HT1080 (cell line): ENCODE measurements at regions not wholly inside any gene's neighbourhood (a gene's known extent, or its start where the extent isn't known, plus 50 kb on each side); places are given as distances from the start of the nearest gene placed in this dataset.
"Not testable (repeated sequence)": the region's sequence is repeated elsewhere in the genome, so short reads cannot be mapped to it uniquely, and the experiment has no call there.

Experiments used
- DNase-seq: peaks from one replicate; pipeline ENCODE4 v3.0.0-alpha.2; 2015; ENCODE audit warnings: low read depth

GRCh38 chr10:64007157-64007556 lies 486.0 kb downstream of the REEP3 start:
- DNase-seq: no peak

- no peak for DNase-seq
These were observed 489.5 kb downstream of the REEP3 start for GRCh38 chr10:64010711-64011110.

DNA sequence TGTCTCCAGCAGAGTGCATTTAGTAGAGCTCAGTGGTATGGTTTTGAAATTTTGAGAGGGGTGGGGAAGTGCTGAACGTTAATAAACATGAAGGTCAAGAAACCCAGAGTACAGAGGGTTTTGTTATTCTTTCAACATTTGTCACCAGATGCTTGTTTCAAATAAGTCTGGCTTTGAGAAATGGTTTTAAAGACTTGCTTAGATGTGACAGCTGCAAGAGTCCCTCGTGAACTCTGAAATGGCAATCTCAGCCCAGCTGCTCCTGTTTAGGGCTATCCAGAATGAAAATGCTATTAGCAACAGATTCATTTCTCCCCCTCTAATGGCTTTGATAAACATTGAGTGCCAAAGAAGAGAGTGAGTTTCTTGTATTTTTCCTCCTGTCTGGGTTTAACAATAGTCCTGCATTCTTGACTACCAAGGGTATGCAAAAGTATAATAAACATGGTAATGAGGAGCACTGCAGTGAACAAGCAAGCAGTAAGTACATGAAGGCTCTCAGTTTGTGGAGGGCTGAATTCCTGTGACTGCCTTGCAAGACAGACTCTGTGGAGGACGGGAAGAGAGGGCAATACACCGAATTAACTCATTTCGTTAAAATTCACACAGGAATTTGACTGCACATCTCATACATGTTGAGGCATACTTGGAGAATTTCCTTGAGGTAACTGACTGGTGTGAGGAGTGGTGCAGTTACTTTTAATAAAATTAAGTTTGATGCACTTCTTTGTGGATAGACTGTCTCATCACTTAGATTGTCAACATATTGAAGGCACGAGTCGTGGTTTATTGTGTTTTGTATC lies 490.9 kb downstream of the REEP3 start:
- DNase-seq: no peak

GRCh38 chr10:64014281-64014680 lies 493.1 kb downstream of the REEP3 start:
- DNase-seq: no peak

DNA sequence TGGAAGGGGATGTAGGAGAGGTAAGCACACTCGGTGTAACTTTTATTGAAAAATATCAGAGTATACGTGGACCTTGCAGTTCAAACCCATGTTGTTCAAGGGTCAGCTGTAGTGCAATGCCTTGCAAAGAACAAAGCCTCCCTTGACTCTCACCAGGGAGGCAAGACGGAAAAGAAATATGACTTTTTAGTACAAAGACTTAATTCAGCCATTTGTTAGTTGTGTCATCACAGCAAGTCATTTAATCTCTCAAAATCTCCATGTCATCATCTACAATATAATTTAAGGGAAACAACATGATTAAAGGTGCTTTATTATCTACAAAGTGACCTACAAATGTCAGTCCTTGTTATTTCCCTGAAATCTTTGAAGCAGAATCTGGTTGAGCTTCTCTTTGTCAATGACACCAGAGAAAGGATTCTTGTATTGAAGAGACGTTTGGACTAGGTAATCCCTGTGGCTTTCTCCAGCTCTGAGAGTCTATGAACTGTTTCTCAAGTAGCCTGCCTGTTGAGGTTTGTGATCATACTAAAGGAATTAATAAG lies 502.8 kb downstream of the REEP3 start:
- DNase-seq: no peak

DNA sequence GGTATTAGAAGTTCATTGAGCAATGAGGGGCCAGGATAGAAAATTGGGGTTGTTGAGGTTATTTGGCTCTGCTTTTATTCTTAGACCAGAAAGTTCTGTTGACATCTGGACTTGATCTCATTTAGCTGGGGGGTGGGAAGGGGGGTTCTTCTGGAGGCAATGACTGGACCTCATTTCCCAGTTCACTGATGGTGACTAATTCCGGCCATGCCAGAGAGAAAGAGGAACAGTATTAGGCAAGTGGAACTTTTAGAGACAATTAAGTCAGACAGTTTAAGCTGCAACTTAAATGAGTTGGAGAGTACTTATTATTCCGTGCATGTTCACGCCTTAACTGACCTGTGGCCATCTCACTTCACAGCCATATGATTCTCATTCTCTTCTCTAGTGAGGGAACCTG lies 512.5 kb downstream of the REEP3 start:
- DNase-seq: no peak

- no peak for DNase-seq
These were observed 515.2 kb downstream of the REEP3 start for GRCh38 chr10:64036321-64036930.

DNA sequence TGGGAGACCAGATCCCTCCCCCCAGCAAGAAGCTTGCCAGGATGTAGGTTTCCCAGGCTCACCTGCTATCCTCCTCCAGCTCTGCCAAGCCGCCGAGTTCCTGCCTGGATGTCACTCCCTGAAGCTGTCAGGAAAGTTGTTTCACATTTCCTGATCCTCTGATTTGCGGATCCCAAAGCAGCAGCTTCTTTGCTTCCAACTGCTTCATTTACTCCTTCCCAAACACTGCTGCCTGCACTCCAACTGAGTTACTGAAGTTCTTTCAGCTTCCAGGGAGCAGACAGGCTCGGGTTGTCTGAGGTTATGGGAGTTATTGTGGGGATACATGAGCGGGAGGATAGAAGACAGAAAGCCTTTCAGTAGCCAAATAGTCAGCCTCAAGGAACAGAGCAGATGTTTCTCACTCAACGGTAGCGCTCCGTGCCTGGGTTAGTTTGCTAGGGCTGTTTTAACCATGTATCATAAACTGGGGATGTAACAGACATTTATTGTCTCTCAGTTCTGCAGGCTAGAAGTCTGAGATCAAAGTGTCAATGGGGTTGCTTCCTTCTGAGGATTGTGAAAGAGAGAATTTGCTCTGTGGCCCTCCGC lies 516.0 kb downstream of the REEP3 start:
- no peak for DNase-seq

DNA sequence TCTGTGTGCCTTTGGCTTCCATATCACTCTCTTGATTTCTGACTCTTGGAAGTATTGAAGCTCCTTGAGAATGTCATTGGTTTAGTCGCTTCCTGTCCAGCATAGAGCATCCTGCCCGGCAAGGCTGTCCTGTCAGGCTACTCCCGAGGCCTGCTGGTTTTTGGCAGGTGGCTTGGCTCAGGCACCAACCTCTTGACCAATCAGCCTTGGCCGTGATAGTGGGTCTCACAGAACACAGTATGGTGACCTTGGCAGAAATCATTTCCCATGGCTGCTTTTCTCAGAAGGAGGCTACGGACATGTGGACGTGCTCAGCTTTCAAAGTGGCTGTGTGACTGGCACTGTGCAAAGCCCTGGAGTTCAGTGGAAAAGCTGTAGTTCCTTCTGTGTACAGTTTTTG lies 516.9 kb downstream of the REEP3 start:
- no peak for DNase-seq

DNA sequence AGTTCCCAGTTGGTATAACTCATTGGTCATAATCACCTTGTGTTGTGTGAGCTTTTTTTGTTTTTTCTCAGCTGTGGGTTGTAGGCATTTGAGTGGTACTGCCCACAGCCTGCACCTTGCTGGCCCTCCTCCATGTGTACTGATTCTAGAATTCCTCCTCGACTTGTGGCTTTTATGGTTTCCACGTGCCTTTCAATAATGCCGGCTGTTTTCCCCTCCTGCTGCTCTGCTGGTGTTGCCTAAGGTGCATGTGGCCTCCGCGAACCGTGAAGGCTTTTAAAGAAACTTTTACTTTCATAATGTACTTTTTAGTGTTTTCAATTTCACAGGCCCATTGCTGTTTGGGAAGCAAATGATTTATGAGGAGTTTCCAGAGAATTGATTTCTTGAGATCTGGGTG lies 518.0 kb downstream of the REEP3 start:
- no peak for DNase-seq

DNA sequence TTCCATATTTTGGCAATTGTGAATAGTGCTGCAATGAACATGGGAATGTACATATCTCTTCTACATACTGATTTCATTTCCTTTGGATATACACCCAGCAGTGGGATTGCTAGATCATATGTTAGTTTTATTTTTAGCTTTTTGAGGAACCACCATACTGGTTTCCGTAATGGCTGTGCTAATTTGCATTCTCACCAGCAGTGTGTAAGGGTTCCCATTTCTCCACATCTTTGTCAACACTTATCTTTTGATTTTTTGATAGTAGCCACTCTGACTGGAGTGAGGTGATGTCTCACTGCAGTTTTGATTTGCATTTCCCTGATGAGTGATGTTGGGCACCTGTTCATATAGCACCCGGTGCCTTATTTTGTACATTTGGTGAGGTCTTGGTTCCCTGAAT lies 519.6 kb downstream of the REEP3 start:
- DNase-seq: no peak

DNA sequence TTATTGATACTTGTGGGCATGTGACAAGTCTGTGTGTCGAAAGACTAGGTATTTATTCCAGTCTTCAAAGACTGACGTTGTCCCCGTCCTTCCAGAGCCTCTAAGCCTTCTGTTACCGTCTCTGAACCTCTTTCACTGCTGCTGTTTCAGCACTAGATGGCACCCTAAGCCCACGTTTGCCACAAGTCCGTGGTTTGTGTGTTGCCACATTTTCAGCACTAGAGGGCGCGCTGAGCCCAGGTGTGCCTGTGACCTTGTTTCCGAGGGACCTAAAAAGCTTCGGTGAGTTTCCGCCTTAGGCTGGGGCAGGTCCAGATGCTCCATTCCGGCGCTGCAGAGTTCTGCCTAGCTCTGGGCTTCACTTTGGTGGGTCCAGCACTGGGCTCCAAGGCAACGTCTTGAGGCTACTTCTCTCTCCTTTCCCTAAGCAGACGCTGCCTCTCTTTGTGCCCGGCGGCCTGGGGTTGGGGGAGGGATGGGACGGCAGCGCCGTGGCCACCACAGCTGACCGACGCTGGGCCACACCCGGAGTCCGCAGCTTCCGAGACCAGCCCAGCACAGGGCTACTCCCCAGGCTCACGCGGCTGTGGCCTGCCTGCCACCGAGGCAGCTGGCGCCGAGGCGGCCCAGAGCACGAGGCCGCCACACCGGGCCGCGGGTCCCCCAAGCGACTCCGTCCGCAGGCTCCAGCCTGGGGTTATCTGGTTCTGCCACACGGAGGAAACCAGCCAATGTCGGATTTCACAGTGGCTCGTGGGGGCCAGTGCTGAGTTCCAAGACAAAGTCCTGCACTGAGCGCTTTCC lies 520.2 kb downstream of the REEP3 start:
- peak; percentile 57 for DNase-seq

DNA sequence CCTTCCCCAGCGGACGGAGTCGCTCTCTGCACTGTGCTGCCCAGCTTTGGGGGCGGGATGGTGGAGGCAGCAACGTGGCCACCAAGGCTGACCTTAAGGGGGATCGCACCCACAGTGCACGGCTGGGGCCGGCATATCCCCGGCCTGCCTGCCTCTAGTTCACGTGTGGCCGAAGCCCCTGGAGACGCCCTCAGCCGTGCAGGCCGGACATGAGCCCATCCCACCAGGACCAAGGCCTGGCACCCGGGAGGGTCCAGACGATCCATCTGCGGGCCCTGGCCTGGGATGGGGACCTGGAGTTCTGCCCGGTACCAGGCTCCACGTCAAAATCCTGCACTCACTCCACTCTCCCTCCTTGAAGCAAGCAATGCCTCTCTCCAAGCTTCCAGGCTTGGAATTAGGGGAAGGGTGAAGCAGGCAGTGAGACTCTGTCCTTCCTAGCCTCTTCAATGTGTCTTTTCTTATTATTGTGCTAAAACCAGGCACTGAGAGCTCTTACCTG lies 520.8 kb downstream of the REEP3 start:
- DNase-seq: no peak

GRCh38 chr10:64044098-64044497 lies 522.9 kb downstream of the REEP3 start:
- DNase-seq: no peak

GRCh38 chr10:64044957-64045632 lies 523.9 kb downstream of the REEP3 start:
- not testable (repeated sequence) for DNase-seq

- no peak for DNase-seq
These were observed 533.2 kb downstream of the REEP3 start for GRCh38 chr10:64054392-64054791.

DNA sequence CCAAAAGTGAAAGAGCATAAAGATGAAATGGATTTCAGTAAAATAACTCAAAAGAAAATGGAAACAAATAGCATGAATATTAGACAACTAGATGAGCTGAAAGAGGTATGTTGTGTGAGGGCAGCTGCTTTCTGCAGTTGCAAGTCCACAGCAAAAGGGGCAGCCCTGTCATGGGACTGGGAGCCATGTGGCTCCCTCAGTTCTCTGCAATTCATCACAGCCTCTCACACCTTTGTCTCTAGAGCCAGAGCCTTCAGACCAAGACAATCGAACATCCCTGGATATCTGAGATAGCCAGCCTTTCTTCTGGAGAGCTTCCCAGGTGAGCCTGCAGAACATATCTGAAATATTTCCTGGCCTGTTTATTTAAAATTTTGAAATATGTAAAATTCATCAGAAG lies 538.7 kb downstream of the REEP3 start:
- DNase-seq: no peak

- no peak for DNase-seq
These were observed 539.2 kb downstream of the REEP3 start for GRCh38 chr10:64060389-64060788.

GRCh38 chr10:64062793-64063192 lies 541.6 kb downstream of the REEP3 start:
- no peak for DNase-seq

DNA sequence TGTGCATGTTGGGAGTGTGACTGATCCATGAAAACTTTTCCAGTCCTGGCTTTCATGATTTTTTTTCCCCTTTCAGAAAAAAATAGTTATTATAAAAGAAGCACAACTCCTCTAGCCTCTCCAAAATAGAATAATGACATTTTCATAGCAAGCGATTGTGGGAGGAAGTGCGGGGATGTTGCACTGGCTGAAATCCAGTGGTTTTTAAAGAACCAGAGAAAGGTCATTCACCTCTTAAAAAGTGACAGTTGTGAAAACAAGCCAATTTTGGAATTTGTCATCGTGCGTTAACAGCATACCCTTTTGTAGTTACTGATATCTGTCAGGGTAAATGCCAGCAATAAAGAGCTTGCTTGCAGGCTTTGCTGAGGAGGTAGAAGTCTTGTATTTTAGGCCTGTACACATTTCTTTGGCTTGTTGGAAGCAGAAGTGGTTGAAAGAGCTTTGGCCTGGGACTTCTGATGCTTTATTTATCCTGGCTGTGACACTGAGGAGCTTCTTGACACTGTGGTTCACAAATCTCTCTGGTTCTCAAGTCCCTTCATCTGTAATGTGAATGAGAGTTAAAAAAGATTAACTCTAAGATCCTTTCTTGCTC lies 545.9 kb downstream of the REEP3 start:
- no peak for DNase-seq
